Kidney epithelial cell (primary cell): ENCODE measurements at regions not wholly inside any gene's neighbourhood (a gene's known extent, or its start where the extent isn't known, plus 50 kb on each side); places are given as distances from the start of the nearest gene placed in this dataset.
"Not testable (repeated sequence)": the region's sequence is repeated elsewhere in the genome, so short reads cannot be mapped to it uniquely, and the experiment has no call there.

Experiments used
- DNase-seq: peaks from one replicate; pipeline ENCODE4 v3.0.0-alpha.2; 2010; ENCODE audit warnings: low read depth
- H3K27me3 ChIP-seq: 2 replicates; pipeline ENCODE4 v1.6.0; 2011; ENCODE audit warnings: low read length; ENCODE audit not compliant: control insufficient read depth, insufficient read depth
- H3K36me3 ChIP-seq: 2 replicates; pipeline ENCODE4 v1.5.1; 2011; ENCODE audit warnings: low read length; ENCODE audit not compliant: control insufficient read depth, insufficient read depth
- H3K4me3 ChIP-seq: 2 replicates; pipeline ENCODE4 v1.5.1; 2011; ENCODE audit warnings: low read depth, mild to moderate bottlenecking, control low read depth, low read length
- TF ChIP-seq, protein P1 (sequence below): IDR thresholded peaks from 2 replicates; pipeline ENCODE4 v1.5.1; 2011; ENCODE audit warnings: mild to moderate bottlenecking, moderate library complexity, low read length, control low read depth, inconsistent platforms; ENCODE audit not compliant: insufficient read depth, poor library complexity, severe bottlenecking

DNA sequence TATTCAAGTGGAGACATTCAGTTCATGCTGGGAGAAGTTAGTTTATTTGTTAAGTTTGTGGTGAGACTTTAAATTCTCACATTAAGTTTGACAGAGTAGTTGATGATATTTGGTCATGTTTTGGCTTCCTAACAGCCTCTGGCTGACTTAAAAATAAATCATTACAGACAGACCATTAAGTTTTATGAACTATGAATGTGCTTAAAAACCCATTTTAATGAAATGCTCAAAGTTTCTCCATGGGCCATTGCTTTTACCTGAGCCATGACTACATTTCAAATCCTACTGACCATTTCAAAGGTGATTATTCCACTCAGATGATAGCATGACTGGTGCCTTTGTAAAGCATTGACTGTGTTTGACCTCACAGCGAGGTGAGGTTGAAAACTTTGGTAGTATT lies 192.7 kb downstream of the LRRC70 start:
- no peaks in the 10 kb centered on the region for H3K36me3 ChIP-seq
- no peaks in the 10 kb centered on the region for H3K27me3 ChIP-seq
- TF ChIP-seq, protein P1, sequence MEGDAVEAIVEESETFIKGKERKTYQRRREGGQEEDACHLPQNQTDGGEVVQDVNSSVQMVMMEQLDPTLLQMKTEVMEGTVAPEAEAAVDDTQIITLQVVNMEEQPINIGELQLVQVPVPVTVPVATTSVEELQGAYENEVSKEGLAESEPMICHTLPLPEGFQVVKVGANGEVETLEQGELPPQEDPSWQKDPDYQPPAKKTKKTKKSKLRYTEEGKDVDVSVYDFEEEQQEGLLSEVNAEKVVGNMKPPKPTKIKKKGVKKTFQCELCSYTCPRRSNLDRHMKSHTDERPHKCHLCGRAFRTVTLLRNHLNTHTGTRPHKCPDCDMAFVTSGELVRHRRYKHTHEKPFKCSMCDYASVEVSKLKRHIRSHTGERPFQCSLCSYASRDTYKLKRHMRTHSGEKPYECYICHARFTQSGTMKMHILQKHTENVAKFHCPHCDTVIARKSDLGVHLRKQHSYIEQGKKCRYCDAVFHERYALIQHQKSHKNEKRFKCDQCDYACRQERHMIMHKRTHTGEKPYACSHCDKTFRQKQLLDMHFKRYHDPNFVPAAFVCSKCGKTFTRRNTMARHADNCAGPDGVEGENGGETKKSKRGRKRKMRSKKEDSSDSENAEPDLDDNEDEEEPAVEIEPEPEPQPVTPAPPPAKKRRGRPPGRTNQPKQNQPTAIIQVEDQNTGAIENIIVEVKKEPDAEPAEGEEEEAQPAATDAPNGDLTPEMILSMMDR = no peak
- peak; percentile 19 for DNase-seq
- H3K4me3 ChIP-seq = no peak overlapping the region

GRCh38 chr5:62767650-62768049 lies 189.0 kb downstream of the LRRC70 start:
- TF ChIP-seq, protein P1 = no peak
- no peak for DNase-seq
- Histone ChIP-seq H3K4me3 (no peak overlapping the region), H3K27me3 (no peaks in the 10 kb centered on the region), H3K36me3 (no peaks in the 10 kb centered on the region)

- H3K36me3 ChIP-seq = no peaks in the 10 kb centered on the region
- no peak overlapping the region for H3K4me3 ChIP-seq
- no peaks in the 10 kb centered on the region for H3K27me3 ChIP-seq
- TF ChIP-seq, protein P1 = no peak
- no peak for DNase-seq
These were observed 188.5 kb downstream of the LRRC70 start for GRCh38 chr5:62767077-62767476.

GRCh38 chr5:62762503-62762902 lies 183.9 kb downstream of the LRRC70 start:
- H3K4me3 ChIP-seq = no peak overlapping the region
- TF ChIP-seq, protein P1 = no peak
- DNase-seq = no peak
- no peaks in the 10 kb centered on the region for H3K27me3 ChIP-seq
- H3K36me3 ChIP-seq = no peaks in the 10 kb centered on the region

GRCh38 chr5:62757686-62758085 lies 179.1 kb downstream of the LRRC70 start:
- H3K27me3 ChIP-seq, H3K4me3 ChIP-seq, H3K36me3 ChIP-seq, DNase-seq: not testable (repeated sequence)

DNA sequence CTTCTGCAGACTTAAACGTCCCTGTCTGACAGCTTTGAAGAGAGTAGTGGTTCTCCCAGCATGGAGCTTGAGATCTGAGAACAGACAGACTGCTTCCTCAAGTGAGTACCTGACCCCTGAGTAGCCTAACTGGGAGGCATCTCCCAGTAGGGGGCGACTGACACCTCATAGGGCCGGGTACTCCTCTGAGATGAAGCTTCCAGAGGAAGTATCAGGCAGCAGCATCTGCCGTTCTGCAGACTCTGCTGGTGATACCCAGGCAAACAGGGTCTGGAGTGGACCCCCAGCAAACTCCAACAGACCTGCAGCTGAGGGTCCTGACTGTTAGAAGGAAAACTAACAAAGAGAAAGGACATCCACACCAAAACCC lies 174.4 kb downstream of the LRRC70 start:
- H3K4me3 ChIP-seq, DNase-seq: not testable (repeated sequence)

GRCh38 chr5:62752056-62752997 lies 173.7 kb downstream of the LRRC70 start:
- not testable (repeated sequence) for DNase-seq, H3K27me3 ChIP-seq, H3K36me3 ChIP-seq, H3K4me3 ChIP-seq

More for the DNA sequence above, 174.4 kb downstream of the LRRC70 start:
- H3K27me3 ChIP-seq, H3K36me3 ChIP-seq: not testable (repeated sequence)
